NCI-H2081 (cell line): ENCODE measurements at regions not wholly inside any gene's neighbourhood (a gene's known extent, or its start where the extent isn't known, plus 50 kb on each side); places are given as distances from the start of the nearest gene placed in this dataset.
"Not testable (repeated sequence)": the region's sequence is repeated elsewhere in the genome, so short reads cannot be mapped to it uniquely, and the experiment has no call there.

ENCODE experiments used
- DNase-seq, 2 experiments: peaks; one replicate each; lab custom pipeline; 2025; lab: John Stamatoyannopoulos, UW

- DNase-seq = no peak
Measured at GRCh38 chr16:63130942-63131341, 1094.7 kb upstream of the CDH8 start.

- no peak for DNase-seq
Measured at GRCh38 chr16:63129411-63130125, 1093.3 kb upstream of the CDH8 start.

GRCh38 chr16:63119905-63120304 is 1083.7 kb upstream of the CDH8 start:
- DNase-seq = not testable (repeated sequence)

GRCh38 chr16:63100082-63100481 is 1063.8 kb upstream of the CDH8 start:
- DNase-seq = no peak

DNA sequence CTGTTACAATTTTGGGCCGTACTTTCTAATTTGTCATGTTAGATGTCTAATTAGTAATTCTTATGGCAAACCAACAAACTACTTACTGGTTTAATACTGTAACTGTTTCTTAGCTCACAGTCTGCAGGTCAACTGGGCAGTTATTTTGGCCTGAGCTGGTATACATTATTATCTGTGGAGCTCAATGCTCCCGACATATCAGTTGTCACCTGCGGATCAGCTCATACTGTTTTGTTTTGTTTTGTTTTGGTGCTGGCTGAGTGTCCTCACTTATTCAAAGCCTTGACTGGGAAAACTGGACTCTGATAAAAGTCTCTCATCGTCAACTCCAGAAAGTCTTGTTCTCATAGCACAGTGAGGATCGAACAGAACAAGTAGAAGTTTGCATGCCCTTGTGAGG is 1060.6 kb upstream of the CDH8 start:
- DNase-seq = no peak

GRCh38 chr16:63092736-63093135 is 1056.5 kb upstream of the CDH8 start:
- no peak for DNase-seq

- no peak for DNase-seq
Measured at GRCh38 chr16:63082101-63082500, 1045.9 kb upstream of the CDH8 start.

DNA sequence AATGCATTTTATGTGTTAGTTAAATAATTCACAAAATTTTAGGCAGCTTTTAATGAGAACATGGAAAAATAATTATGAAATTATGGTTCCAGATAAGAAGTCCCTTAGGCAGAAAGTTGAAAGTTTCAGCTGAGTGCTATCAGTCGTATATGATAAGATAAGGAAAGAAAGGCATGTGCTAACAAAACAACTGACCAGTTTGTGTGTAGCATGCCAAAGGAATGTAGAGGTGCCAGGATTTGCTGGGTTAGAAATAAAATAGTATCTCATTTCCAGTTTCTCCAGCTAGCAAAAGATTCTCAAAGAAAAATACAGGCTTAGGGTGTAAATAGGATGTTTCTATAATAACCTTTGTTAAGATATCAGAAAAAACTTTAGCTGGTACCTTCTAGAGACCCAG is 1044.5 kb upstream of the CDH8 start:
- DNase-seq = no peak

GRCh38 chr16:63069047-63069446 is 1032.8 kb upstream of the CDH8 start:
- DNase-seq = no peak

DNA sequence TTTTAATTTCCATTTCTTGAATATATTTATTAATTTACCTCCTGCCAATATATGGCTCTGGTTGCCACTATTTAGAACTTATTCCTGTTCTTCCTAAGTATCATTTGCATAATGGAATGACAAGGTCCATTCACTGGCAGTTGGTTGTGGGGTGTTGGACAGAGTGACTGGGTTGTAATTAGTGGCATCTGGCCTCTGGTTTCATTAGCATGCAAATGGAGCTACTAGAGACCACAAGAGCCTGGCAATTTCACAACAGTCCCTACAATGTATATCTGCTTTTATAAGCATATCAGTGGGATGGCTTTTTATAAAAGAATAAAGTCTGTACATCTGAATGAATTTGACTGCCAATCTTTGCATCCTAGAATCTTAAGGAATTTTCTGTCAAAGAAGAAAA is 1030.9 kb upstream of the CDH8 start:
- DNase-seq = no peak

- DNase-seq = no peak
Measured at GRCh38 chr16:63066552-63066951, 1030.3 kb upstream of the CDH8 start.

GRCh38 chr16:63061319-63061718 is 1025.1 kb upstream of the CDH8 start:
- DNase-seq = no peak

GRCh38 chr16:63059676-63060075 is 1023.4 kb upstream of the CDH8 start:
- DNase-seq = no peak

- DNase-seq = no peak
Measured at GRCh38 chr16:63057341-63057740, 1021.1 kb upstream of the CDH8 start.

GRCh38 chr16:63050391-63050790 is 1014.2 kb upstream of the CDH8 start:
- no peak for DNase-seq

DNA sequence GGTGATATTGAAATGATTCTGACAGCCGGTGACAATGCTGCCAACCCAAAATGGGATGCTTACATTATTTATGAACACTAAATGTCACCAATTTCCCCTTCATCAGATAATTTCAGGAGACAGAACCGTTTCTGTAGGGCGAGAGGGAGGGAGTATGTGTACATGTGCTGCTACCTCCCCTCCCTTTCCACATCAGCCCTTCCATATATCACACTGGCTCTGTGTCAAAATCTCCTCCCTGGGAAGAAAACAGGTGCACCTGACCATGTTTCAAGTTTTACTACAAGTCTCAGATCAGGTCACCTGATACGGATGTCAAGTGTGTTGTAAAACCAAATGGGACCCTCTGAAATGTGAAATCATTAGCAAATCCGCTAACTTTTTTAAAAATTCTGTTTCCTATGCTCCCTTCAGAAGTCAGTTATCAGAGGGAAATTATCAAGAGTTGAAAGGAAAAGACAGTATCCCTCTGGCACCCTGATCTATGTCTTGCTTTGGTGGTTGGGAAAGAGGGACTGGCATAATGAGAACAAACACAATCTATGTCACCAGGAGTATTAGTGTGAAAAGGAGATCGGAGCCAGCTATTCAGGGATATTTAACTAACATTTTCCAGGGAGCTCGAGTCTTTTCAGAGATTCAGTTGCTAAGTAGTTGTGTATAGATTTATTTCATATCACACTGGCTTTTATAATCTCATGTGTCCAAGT is 1002.3 kb upstream of the CDH8 start:
- peak in 1 of 2 experiments; percentile 21 for DNase-seq

DNA sequence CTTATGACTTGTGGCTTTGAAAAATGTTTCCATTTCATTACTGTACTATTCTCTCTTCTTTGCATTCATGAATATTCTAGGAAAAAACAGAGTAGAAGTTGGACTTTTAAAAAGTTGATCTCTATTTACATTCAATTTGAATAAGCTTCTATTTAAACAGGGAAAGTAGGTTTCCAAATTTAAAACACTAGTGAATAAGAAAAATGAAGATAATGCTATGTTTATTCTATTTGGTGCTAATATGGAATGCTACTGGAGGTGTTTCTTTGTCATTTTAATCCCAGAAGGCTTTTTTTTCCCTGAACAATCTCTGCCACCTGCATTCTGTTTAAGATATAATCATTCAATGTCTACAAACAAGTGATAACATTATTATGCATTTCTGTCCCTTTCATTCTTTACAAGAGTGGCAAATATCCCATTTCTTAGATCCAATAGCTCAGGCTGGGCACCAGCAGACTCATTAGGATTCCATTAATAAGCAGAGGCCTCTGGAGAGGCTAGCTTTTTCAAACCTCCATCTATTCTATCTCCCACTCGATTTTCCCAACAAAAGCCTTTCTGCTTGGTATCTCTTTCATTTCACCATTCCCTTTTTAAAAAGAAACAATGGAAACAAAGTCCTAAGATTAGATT is 1001.6 kb upstream of the CDH8 start:
- DNase-seq = peak; percentile 11 to 21

GRCh38 chr16:63018581-63019223 is 982.5 kb upstream of the CDH8 start:
- DNase-seq = no peak

DNA sequence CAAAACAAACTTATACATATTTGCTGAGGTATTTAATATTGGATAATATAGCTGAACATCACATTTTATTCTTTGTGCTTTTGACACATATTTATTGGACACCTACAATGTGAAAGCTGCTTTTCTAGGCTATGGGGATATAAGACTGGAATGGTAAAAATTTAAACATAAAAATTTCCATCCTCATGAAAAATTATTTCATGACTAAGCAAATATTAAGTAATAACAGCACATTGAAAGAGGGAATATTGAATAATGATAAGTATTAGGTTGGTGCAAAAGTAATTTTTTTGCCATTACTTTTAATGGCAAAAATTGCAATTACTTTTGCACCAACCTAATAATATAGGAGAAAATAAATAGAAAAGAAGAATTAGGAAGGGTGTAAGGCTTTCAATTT is 972.5 kb upstream of the CDH8 start:
- no peak for DNase-seq

DNA sequence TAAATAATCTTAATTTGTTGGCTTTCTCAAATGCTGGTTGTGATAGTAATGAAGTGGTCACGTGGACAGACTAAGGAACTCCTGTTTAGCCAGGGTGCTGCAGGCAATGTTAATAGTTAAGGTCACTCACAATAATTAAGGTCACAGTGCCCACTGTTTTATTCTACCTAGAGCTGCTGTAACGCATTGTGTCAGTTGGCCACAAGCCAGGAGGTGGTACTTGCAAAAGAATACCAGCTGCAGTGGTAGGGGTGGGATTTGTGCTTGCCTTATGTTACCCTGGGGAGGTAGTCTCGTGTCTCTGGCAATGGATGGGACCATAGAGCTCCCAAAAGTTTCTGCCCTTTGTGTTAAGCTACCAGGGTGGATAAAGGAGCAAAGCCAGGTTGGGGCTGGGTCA is 969.1 kb upstream of the CDH8 start:
- DNase-seq = peak; percentile 1 to 20

- DNase-seq = no peak
Measured at GRCh38 chr16:62989480-62989879, 953.2 kb upstream of the CDH8 start.

- DNase-seq = no peak
Measured at GRCh38 chr16:62985722-62986121, 949.5 kb upstream of the CDH8 start.

DNA sequence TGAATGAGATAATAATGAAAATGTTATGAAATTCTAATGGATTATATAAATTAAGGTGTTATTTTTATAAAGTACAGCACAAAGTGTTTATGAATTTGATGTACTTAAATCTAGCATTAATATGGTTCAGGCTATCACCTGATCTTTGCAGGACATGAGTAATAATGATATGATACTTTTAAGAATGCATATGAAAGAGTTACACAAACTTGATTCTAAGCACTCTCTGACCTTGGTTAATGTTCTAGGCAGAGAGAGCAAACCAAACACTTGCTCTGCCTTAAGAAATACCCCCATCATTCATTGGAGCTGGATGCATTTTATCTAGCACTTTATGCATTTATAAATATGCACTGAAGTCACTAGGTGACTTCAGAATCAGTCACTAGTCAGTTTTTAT is 942.2 kb upstream of the CDH8 start:
- DNase-seq = no peak
